ENCODE measurements at regions not wholly inside any gene's neighbourhood (a gene's known extent, or its start where the extent isn't known, plus 50 kb on each side); places are given as distances from the start of the nearest gene placed in this dataset.
"Not testable (repeated sequence)": the region's sequence is repeated elsewhere in the genome, so short reads cannot be mapped to it uniquely, and the experiment has no call there.

- DNase-seq, result no peak
Measured at GRCh38 chr4:171521726-171522125, 291.5 kb upstream of the GALNTL6 start.

- DNase-seq, result no peak
Measured at GRCh38 chr4:171519457-171519856, 293.7 kb upstream of the GALNTL6 start.

- DNase-seq, result no peak
Measured at GRCh38 chr4:171517883-171518282, 295.3 kb upstream of the GALNTL6 start.

- DNase-seq, result no peak
Measured at GRCh38 chr4:171516694-171517093, 296.5 kb upstream of the GALNTL6 start.

- no peak for DNase-seq
Measured at GRCh38 chr4:171484681-171485080, 328.5 kb upstream of the GALNTL6 start.

DNA sequence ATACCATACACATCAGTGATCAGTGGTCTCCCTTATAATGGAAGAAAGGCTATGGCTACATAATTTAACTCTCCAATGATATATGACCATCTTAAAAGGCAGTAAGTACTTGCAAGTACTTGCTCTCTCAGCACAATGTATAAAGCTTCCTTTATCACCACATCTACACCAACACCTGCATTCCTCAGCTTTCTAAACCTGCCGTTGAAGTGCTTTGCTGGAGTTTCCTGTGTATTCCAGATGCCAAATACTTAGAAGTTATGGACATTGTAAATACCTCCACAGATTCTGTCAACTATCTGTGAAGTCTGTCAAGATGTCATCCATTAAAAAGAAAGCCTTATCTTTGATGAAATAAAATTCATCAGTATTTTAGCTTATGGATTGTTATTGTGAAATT is 335.0 kb upstream of the GALNTL6 start:
- no peak for DNase-seq

GRCh38 chr4:171475111-171475510 is 338.1 kb upstream of the GALNTL6 start:
- DNase-seq, result not testable (repeated sequence)

GRCh38 chr4:171473155-171473554 is 340.0 kb upstream of the GALNTL6 start:
- DNase-seq, result no peak

GRCh38 chr4:171472230-171472629 is 341.0 kb upstream of the GALNTL6 start:
- DNase-seq, result no peak

DNA sequence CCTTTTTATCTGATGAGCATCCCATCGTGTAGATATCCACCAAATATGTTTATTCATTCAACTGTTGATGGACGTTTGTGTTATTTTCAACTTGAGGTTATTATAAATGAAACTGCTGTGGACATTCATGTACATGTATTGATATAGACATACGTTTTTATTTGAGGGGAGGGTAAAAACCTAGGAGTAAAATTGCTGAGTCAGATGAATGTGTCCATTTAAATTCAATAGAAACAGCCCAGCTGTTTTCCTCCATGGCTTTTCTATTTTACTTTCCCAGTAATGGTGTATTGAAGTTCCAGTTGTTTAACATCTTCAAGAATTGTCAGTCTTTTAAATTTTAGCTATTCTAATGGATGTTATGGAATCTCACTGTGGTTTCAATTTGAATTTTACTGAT is 348.7 kb upstream of the GALNTL6 start:
- no peak for DNase-seq

DNA sequence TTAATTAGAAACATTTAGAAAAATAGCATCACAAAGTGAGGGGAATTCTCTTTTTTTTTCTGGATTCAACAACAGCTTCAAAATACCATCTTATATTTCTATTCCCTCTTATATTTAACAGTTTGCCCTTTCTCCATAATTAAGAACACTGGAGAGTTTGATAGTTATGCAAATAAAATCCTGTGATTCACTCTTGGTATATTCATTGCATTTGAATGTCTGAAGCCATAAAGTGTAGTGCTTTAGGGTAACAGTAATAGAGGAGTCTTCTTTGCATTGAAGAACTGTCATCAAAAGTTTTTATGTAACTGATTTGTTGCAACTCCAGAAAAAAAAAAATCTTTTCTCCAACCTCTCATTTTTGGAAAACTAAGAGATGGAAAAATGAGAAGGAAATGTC is 352.0 kb upstream of the GALNTL6 start:
- no peak for DNase-seq

- no peak for DNase-seq
Measured at GRCh38 chr4:171448919-171449481, 364.2 kb upstream of the GALNTL6 start.

- no peak for DNase-seq
Measured at GRCh38 chr4:171448358-171448757, 364.8 kb upstream of the GALNTL6 start.

DNA sequence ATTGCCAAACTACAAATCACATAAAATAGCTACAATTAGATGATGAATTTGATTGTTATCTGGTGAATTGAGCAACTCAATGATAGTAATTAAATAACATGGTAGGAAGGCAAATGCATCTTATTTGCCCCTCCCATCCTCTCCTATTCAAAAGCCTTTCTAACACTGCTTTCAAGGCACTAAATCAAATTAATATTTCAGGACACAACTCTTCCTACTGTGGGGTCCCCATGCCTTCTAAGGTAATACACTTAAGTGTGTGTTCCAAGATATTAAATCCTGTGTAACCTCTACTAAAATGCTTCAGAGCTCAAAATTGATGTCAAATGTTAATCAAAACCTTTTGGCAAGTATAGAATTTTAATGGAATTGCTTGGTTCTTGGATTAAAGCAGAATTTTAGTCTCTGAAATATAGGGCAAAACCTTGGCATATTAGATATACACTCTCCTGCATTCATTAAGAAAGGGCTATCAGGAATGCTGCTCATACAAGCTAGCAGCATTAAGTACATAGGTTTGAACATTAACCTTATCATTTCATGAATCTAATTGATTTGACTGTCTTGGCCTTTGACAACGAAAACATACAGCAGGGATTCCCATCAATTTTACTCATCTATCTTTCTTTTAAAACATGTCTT is 371.8 kb upstream of the GALNTL6 start:
- DNase-seq, result no peak

DNA sequence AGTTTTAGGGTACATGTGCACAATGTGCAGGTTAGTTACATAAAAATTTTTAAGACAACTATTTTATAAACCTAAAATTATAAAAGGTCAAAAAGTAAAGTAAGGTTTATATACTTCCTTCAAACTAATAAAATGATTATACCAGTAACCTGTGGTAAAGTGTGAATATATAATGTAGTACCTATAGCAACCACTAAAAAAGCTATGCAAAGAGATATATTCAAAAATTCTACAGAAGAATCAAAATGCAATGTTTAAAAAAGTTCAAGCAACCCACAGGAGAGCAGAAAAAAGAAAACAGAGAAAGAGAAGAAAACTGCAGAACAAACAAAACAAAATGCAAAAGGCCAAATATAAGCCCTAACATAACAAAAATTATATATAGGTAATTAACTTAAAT is 379.5 kb upstream of the GALNTL6 start:
- no peak for DNase-seq

- no peak for DNase-seq
Measured at GRCh38 chr4:171432536-171432935, 380.7 kb upstream of the GALNTL6 start.

GRCh38 chr4:171430495-171430894 is 382.7 kb upstream of the GALNTL6 start:
- no peak for DNase-seq

DNA sequence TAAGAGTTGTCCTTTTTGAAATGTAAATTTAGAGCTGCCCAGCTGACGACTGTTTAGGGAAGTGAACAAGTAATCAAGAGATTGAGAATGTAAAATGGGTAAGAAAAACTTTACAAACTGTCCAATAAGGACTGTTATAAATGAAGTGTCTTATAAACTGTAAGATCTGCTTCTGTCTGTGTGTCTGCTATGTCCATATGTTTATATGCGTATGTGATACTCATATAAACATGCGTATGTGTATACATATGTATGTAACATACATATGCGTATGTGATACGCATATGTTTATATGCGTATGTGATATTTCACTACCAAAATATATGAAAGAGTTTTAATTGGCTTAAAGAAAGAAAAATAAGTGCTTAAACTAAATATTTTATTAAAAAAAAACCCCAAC is 416.0 kb upstream of the GALNTL6 start:
- DNase-seq, result no peak

DNA sequence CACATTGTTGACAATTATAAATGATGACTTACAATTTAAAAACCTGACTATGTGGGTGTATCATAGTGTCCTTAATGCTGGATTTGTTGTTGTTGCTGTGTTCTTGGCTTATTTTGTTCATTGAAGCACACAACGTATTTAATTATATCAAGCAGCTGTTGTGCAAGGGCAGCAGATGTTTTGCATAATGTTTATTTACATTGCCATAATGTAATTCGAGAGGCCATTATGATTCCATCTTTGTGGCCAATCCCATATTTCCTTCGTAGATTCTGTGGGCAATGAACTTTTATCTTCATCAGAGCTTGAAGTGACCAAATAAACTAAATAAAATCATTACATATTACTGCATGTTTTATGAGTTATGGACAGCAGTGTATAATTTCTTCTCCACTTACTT is 422.6 kb upstream of the GALNTL6 start:
- no peak for DNase-seq

DNA sequence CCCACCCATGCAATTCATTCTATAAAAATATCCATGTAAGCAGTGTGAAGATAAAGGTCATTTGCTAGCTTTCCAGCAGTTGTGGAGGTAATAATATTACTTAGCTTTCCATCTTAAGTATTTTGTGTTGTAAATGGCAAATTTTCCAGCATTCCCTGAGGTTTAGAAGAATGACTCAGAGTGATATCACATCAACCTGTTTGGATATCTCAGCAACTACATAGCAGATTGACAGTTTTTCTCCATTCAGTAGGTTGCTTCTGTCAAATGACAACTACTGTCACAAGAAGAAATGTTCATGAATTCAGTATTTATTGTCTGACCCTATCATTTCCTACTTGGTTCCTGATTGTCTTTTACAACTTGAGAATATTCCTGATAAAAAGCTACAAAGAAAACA is 434.9 kb upstream of the GALNTL6 start:
- no peak for DNase-seq

DNA sequence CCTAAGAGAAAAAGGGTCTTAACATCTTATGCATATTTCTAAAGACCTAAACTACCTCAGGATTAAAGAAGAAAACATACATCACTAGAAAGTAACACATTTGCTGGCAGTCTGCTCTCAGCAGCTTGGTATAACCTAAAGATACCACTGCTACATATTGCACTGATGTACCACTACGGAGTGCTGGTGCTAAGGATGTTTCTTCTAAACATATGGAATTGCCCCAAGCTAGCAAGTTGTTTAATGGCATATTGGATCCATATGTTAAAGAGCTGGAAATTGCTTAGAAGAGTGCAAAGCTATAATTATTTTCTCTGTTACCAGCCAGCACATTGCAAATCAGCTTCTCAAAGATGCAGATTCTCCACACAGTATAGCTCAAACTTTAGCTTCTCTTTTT is 436.5 kb upstream of the GALNTL6 start:
- DNase-seq, result no peak

- no peak for DNase-seq
Measured at GRCh38 chr4:171353535-171353934, 459.7 kb upstream of the GALNTL6 start.

DNA sequence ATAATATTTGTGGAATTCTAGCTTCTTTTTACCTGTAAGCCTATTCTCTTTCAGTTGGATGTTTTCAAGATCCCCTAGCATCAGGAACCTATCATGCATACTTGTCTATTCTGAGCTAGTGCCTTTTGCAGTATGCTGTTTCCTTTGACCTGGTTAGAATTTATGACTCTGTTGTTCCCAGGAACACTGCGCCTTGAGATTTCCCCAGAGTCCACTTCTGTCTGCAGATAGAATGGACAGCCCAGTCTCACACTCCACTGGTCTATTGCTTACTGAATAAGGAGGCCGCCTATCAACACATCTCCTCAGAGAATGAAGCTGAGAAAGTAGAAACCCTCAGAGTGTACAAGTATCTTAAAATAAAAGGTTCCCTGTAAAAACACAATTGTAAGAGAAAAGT is 465.1 kb upstream of the GALNTL6 start:
- DNase-seq, result no peak

DNA sequence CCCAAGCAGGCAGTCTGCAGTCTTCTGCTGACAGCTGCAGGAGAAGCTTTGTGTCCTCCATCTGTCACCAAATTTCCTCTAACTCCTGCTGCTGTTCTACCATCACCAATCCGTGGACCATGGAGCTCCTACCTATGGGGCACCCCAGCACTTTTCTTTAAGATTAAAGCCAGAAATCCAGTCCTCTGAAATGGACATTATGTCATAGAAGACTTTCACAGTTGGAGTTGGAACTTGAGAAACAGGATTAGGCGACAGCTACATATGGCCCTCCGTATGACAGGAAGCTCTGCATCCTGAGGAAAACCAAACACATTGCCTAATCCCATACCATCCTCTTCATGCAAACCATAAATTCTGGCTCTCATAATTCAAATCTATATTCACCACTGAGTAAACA is 470.6 kb upstream of the GALNTL6 start:
- no peak for DNase-seq

- DNase-seq, result no peak
Measured at GRCh38 chr4:171340258-171340657, 472.9 kb upstream of the GALNTL6 start.

Data from NCI-H187 (cell line).